Endothelial cell of umbilical vein (primary cell): ENCODE measurements at regions not wholly inside any gene's neighbourhood (a gene's known extent, or its start where the extent isn't known, plus 50 kb on each side); places are given as distances from the start of the nearest gene placed in this dataset.

Experiments used
- BruUV-seq: library from RNA; stranded (reverse); fragments of 400-500 nt; replicated peaks from 2 replicates; lab custom pipeline; 2021; lab: Mats Ljungman, UMichigan
- CTCF ChIA-PET: fragments of 300-600, 350-600 bp; sonication (Branson Sonifier 250); formaldehyde crosslinking; loops from one replicate; lab custom pipeline; 2021; ENCODE audit warnings: antibody characterized with exemption, inconsistent platforms; lab: Charles Lee
- POLR2A ChIA-PET: fragments of 300-600, 350-600 bp; sonication (Branson Sonifier 250); formaldehyde crosslinking; loops from one replicate; lab custom pipeline; 2021; ENCODE audit warnings: antibody characterized with exemption, inconsistent platforms; lab: Charles Lee
- DNase-seq: peaks from one replicate; pipeline ENCODE4 v3.0.0-alpha.2; 2011; ENCODE audit warnings: low read depth, low spot score
- FAIRE-seq: peaks from 2 replicates; lab custom pipeline; 2011; peaks lifted over from hg19 to GRCh38; lab: Jason Lieb, UNC
- H2AFZ ChIP-seq: 2 replicates; pipeline ENCODE4 v1.6.0; 2012; ENCODE audit warnings: low read depth, low read length, control low read depth, inconsistent platforms
- H3K27ac ChIP-seq: 2 replicates; pipeline ENCODE4 v1.5.1; 2011; ENCODE audit warnings: low read depth, mild to moderate bottlenecking, control low read depth, low read length, moderate library complexity; ENCODE audit not compliant: insufficient read depth
- H3K27me3 ChIP-seq, 2 experiments: 2 replicates each; pipeline versions ENCODE4 v1.6.0 to v1.6.1; 2011; ENCODE audit warnings: low read length in 2 of 2, mixed read lengths in 1 of 2; ENCODE audit not compliant: control insufficient read depth in 2 of 2, insufficient read depth in 2 of 2
- H3K36me3 ChIP-seq, 2 experiments: 2 replicates in 1 of 2; 3 replicates in 1 of 2; pipeline ENCODE4 v1.5.1; 2011; ENCODE audit warnings: low read length in 2 of 2, mild to moderate bottlenecking in 1 of 2, moderate library complexity in 1 of 2; ENCODE audit not compliant: control insufficient read depth in 2 of 2, insufficient read depth in 2 of 2; ENCODE audit errors: extremely low read depth in 1 of 2
- H3K4me1 ChIP-seq: 3 replicates; pipeline ENCODE4 v1.5.1; 2011; ENCODE audit warnings: mild to moderate bottlenecking, low read length; ENCODE audit not compliant: control insufficient read depth, insufficient read depth; ENCODE audit errors: extremely low read depth
- H3K4me2 ChIP-seq: 2 replicates; pipeline ENCODE4 v1.6.1; 2011; ENCODE audit warnings: low read length, control low read depth, mixed read lengths; ENCODE audit not compliant: insufficient read depth
- H3K4me3 ChIP-seq, 3 experiments: fragments of 200-600 bp in 1 of 3; sonication (generic), shearing (Covaris generic) in 1 of 3; replicated peaks in 1 of 3; 2 replicates each; pipeline ENCODE4 v1.5.1; 2011 to 2016; ENCODE audit warnings: control low read depth in 3 of 3, low read length in 3 of 3, mild to moderate bottlenecking in 2 of 3, inconsistent platforms in 1 of 3, low read depth in 1 of 3, moderate library complexity in 1 of 3; ENCODE audit not compliant: insufficient read depth in 1 of 3
- H3K79me2 ChIP-seq: 2 replicates; pipeline ENCODE4 v1.6.0; 2012; ENCODE audit warnings: low read length, inconsistent platforms; ENCODE audit not compliant: control insufficient read depth, insufficient read depth
- H3K9ac ChIP-seq: replicated peaks from 2 replicates; pipeline ENCODE3; 2011; ENCODE audit warnings: low read length, control low read depth; ENCODE audit not compliant: insufficient read depth; ENCODE audit errors: extremely low read depth
- H3K9me1 ChIP-seq: replicated peaks from 3 replicates; pipeline ENCODE4 v1.6.0; 2011; ENCODE audit warnings: mild to moderate bottlenecking, low read length; ENCODE audit not compliant: control insufficient read depth, insufficient read depth; ENCODE audit errors: extremely low read depth
- H3K9me3 ChIP-seq: replicated peaks from 2 replicates; pipeline ENCODE4 v1.5.1; 2012; ENCODE audit warnings: low read length, inconsistent platforms; ENCODE audit not compliant: control insufficient read depth, insufficient read depth
- H4K20me1 ChIP-seq: replicated peaks from 2 replicates; pipeline ENCODE3; 2011; ENCODE audit warnings: mild to moderate bottlenecking, low read length; ENCODE audit not compliant: control insufficient read depth, insufficient read depth; ENCODE audit errors: extremely low read depth
- EZH2 ChIP-seq: IDR thresholded peaks from 2 replicates; pipeline ENCODE4 v1.6.1; 2012; ENCODE audit warnings: borderline replicate concordance, low read depth, mild to moderate bottlenecking, moderate library complexity, low read length, inconsistent platforms; ENCODE audit not compliant: severe bottlenecking
- FOS ChIP-seq: IDR thresholded peaks from 2 replicates; pipeline ENCODE4 v1.6.1; 2011; ENCODE audit warnings: mild to moderate bottlenecking, low read length, moderate library complexity, borderline replicate concordance; ENCODE audit not compliant: insufficient read depth
- GATA2 ChIP-seq: IDR thresholded peaks from 2 replicates; pipeline ENCODE4 v1.7.0; 2011; ENCODE audit warnings: low read depth, mild to moderate bottlenecking, moderate library complexity, mixed read lengths, low read length; ENCODE audit not compliant: insufficient read length, insufficient read depth
- JUN ChIP-seq: IDR thresholded peaks from 2 replicates; pipeline ENCODE4 v1.6.1; 2011; ENCODE audit warnings: borderline replicate concordance, low read depth; ENCODE audit not compliant: insufficient read length, insufficient read depth
- MYC ChIP-seq: IDR thresholded peaks from one replicate; pipeline ENCODE4 v1.6.1; 2011; ENCODE audit warnings: mild to moderate bottlenecking, low read depth, low read length
- POLR2A ChIP-seq: IDR thresholded peaks from 2 replicates; pipeline ENCODE4 v1.6.1; 2012; ENCODE audit warnings: low read depth, mild to moderate bottlenecking, control low read depth, low read length
- POLR2AphosphoS5 ChIP-seq: IDR thresholded peaks from 2 replicates; pipeline ENCODE4 v1.6.1; 2012; ENCODE audit warnings: low read depth, mild to moderate bottlenecking, control low read depth, low read length, moderate library complexity; ENCODE audit not compliant: insufficient read depth
- dilution Hi-C: fragments of 300-500 bp; cut with MboI; formaldehyde crosslinking; loops from one replicate; pipeline ENCODE4 v1.15.0; 2019; ENCODE audit warnings: low sequenced_read_pairs; ENCODE audit not compliant: extremely low pct_ligation_motif_present
- intact Hi-C: fragments of 100-400 bp; cut with micrococcal nuclease; formaldehyde crosslinking; loops from one replicate; pipeline ENCODE4 v1.10.0; 2022
- TF ChIP-seq, protein P1 (sequence below), 2 donors: IDR thresholded peaks; 1 replicate in 1 of 2; 2 replicates in 1 of 2; pipeline ENCODE4 v1.5.1; 2011; ENCODE audit warnings: low read length in 2 of 2, mild to moderate bottlenecking in 2 of 2, moderate library complexity in 2 of 2, control low read depth in 1 of 2, inconsistent platforms in 1 of 2, low read depth in 1 of 2; ENCODE audit not compliant: insufficient read depth in 1 of 2; ENCODE audit errors: extremely low read depth in 1 of 2
- TF ChIP-seq, protein P2 (sequence below): IDR thresholded peaks from 2 replicates; pipeline ENCODE4 v1.6.1; 2011; ENCODE audit not compliant: insufficient read depth, insufficient read length

DNA sequence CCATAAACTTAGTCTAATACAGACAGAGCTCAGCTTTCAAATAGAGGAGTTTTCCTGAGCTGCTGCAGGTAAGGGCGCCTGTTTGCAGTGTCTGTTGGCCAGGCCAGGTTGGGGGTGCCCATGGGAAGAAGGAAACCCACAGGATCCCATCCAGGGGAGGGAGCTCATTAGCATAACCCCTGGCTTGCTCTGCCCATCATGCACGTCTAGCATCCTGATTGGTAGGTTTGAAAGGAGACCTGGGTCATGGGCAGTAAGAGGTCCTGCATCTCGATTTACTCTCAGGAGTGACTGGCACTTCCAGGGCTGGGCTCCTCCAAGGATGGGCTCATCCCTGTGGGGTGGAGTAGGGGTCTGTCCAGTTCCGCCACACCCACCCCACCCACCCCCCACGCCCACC is 103.7 kb upstream of the CLDN14 start:
- no TSS peak for BruUV-seq
- no peaks in the 10 kb centered on the region for H3K79me2 ChIP-seq
- FAIRE-seq, result no peak
- no peak overlapping the region for H3K27ac ChIP-seq
- DNase-seq, result no peak
- no peak overlapping the region for H3K9ac ChIP-seq
- ChIA-PET CTCF (no interaction called here), POLR2A (no interaction called here)
- no peaks in the 10 kb centered on the region for H4K20me1 ChIP-seq
- H3K4me3 ChIP-seq, result no peak overlapping the region
- dilution Hi-C loops, result no loop called here
- no peaks in the 10 kb centered on the region for H3K9me3 ChIP-seq
- no peaks in the 10 kb centered on the region for H3K9me1 ChIP-seq
- no peak overlapping the region for H3K4me2 ChIP-seq
- H3K4me1 ChIP-seq, result no peaks in the 10 kb centered on the region
- peaks cover 3 to 7% of the 10 kb centered on the region in 2 experiments for H3K27me3 ChIP-seq
- no peaks in the 10 kb centered on the region for H3K36me3 ChIP-seq
- no peak overlapping the region for H2AFZ ChIP-seq
- TF ChIP-seq JUN (no peak), POLR2A (no peak), FOS (no peak), EZH2 (no peak), GATA2 (no peak), MYC (no peak), POLR2AphosphoS5 (no peak)
- TF ChIP-seq, protein P1, sequence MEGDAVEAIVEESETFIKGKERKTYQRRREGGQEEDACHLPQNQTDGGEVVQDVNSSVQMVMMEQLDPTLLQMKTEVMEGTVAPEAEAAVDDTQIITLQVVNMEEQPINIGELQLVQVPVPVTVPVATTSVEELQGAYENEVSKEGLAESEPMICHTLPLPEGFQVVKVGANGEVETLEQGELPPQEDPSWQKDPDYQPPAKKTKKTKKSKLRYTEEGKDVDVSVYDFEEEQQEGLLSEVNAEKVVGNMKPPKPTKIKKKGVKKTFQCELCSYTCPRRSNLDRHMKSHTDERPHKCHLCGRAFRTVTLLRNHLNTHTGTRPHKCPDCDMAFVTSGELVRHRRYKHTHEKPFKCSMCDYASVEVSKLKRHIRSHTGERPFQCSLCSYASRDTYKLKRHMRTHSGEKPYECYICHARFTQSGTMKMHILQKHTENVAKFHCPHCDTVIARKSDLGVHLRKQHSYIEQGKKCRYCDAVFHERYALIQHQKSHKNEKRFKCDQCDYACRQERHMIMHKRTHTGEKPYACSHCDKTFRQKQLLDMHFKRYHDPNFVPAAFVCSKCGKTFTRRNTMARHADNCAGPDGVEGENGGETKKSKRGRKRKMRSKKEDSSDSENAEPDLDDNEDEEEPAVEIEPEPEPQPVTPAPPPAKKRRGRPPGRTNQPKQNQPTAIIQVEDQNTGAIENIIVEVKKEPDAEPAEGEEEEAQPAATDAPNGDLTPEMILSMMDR (IDR thresholded peaks at IDR 0.05; ENCODE audit: extremely low read depth in 1 of 2, insufficient read depth in 1 of 2, low read depth in 1 of 2, low read length in 2 of 2), result no peak
- TF ChIP-seq, protein P2, sequence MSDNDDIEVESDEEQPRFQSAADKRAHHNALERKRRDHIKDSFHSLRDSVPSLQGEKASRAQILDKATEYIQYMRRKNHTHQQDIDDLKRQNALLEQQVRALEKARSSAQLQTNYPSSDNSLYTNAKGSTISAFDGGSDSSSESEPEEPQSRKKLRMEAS, result no peak
- intact Hi-C loops, result no loop called here
